Colonic mucosa (tissue), 4 donors: ENCODE measurements at regions not wholly inside any gene's neighbourhood (a gene's known extent, or its start where the extent isn't known, plus 50 kb on each side); places are given as distances from the start of the nearest gene placed in this dataset.

Source experiments
- DNase-seq: peaks from one replicate; pipeline ENCODE4 v3.0.0-alpha.2; 2020
- H3K27ac ChIP-seq: fragments of 200-600 bp; one replicate; pipeline ENCODE4 v1.8.0; 2021
- H3K27me3 ChIP-seq: fragments of 200-600 bp; one replicate; pipeline ENCODE4 v1.8.0; 2021
- H3K36me3 ChIP-seq: fragments of 200-600 bp; one replicate; pipeline ENCODE4 v1.8.0; 2021
- H3K4me1 ChIP-seq: fragments of 200-600 bp; one replicate; pipeline ENCODE4 v1.8.0; 2021; ENCODE audit warnings: mild to moderate bottlenecking
- H3K4me3 ChIP-seq: fragments of 200-600 bp; one replicate; pipeline ENCODE4 v1.8.0; 2021
- H3K9ac ChIP-seq, 2 donors: one replicate each; pipeline ENCODE4 v1.7.0; 2013; ENCODE audit warnings: control low read depth in 2 of 2, low read depth in 2 of 2, low read length in 2 of 2
- H3K9me3 ChIP-seq: fragments of 200-600 bp; one replicate; pipeline ENCODE4 v1.8.0; 2021
- CTCF ChIP-seq: fragments of 200-600 bp; IDR thresholded peaks from one replicate; pipeline ENCODE4 v1.8.0; 2022; ENCODE audit warnings: antibody characterized with exemption, mild to moderate bottlenecking
- intact Hi-C: fragments of 100-400 bp; cut with DNase I; formaldehyde crosslinking; loops from one replicate; pipeline ENCODE4 v1.14.1; 2022
- donor health status: healthy.
- donor health status: DM: no; HTN: no; CAD: no.
- donor health status: DM: no; HTN: no; CAD: no.

- no peak for TF ChIP-seq CTCF
- H3K36me3 ChIP-seq, result no peaks in the 10 kb centered on the region
- H3K27me3 ChIP-seq, result no peaks in the 10 kb centered on the region
- H3K4me3 ChIP-seq, result no peak overlapping the region
- no peak for DNase-seq
- H3K4me1 ChIP-seq, result no peaks in the 10 kb centered on the region
- intact Hi-C loops, result no loop called here
- no peaks in the 10 kb centered on the region for H3K9me3 ChIP-seq
- H3K9ac ChIP-seq, result no peak overlapping the region
- H3K27ac ChIP-seq, result no peak overlapping the region
These were observed 157.3 kb upstream of the UMPS start for GRCh38 chr3:124572851-124573405.

- H3K27me3 ChIP-seq, result no peaks in the 10 kb centered on the region
- TF ChIP-seq CTCF, result no peak
- H3K36me3 ChIP-seq, result no peaks in the 10 kb centered on the region
- H3K4me1 ChIP-seq, result no peaks in the 10 kb centered on the region
- H3K9me3 ChIP-seq, result no peaks in the 10 kb centered on the region
- DNase-seq, result no peak
- intact Hi-C loops, result no loop called here
- no peak overlapping the region for H3K9ac ChIP-seq
- no peak overlapping the region for H3K4me3 ChIP-seq
- no peak overlapping the region for H3K27ac ChIP-seq
These were observed 156.2 kb upstream of the UMPS start for GRCh38 chr3:124574012-124574411.

GRCh38 chr3:124576565-124577493 lies 153.4 kb upstream of the UMPS start:
- no peak overlapping the region for H3K4me3 ChIP-seq
- H3K27me3 ChIP-seq, result no peaks in the 10 kb centered on the region
- H3K9me3 ChIP-seq, result no peaks in the 10 kb centered on the region
- no peak overlapping the region for H3K27ac ChIP-seq
- no peaks in the 10 kb centered on the region for H3K36me3 ChIP-seq
- DNase-seq, result no peak
- H3K4me1 ChIP-seq, result no peaks in the 10 kb centered on the region
- intact Hi-C loops, result no loop called here
- no peak for TF ChIP-seq CTCF
- no peak overlapping the region for H3K9ac ChIP-seq

GRCh38 chr3:124577494-124578167 lies 152.6 kb upstream of the UMPS start:
- Histone ChIP-seq H3K9me3 (no peaks in the 10 kb centered on the region), H3K27me3 (no peaks in the 10 kb centered on the region), H3K9ac (no peak overlapping the region), H3K27ac (no peak overlapping the region), H3K4me3 (no peak overlapping the region), H3K4me1 (no peaks in the 10 kb centered on the region), H3K36me3 (no peaks in the 10 kb centered on the region)
- no peak for DNase-seq
- TF ChIP-seq CTCF, result no peak
- intact Hi-C loops, result no loop called here

GRCh38 chr3:124579641-124580040 lies 150.6 kb upstream of the UMPS start:
- Histone ChIP-seq H3K27me3 (no peaks in the 10 kb centered on the region), H3K9me3 (no peaks in the 10 kb centered on the region), H3K4me1 (no peaks in the 10 kb centered on the region), H3K36me3 (no peaks in the 10 kb centered on the region), H3K4me3 (no peak overlapping the region), H3K27ac (no peak overlapping the region), H3K9ac (no peak overlapping the region)
- no peak for TF ChIP-seq CTCF
- intact Hi-C loops, result no loop called here
- no peak for DNase-seq
